Activated CD4-positive, alpha-beta T cell treated with anti-CD3 and anti-CD28 coated beads, Interleukin-2, amount 10 ng/mL, durations not matched to agents 7 days and 5 days (primary cell): ENCODE measurements at regions not wholly inside any gene's neighbourhood (a gene's known extent, or its start where the extent isn't known, plus 50 kb on each side); places are given as distances from the start of the nearest gene placed in this dataset.
"Not testable (repeated sequence)": the region's sequence is repeated elsewhere in the genome, so short reads cannot be mapped to it uniquely, and the experiment has no call there.

Experiments
- CTCF ChIA-PET: fragments of 350-600 bp; sonication (Branson Sonifier 250); formaldehyde crosslinking; loops from one replicate; lab custom pipeline; 2021; ENCODE audit warnings: antibody characterized with exemption; lab: Charles Lee
- POLR2A ChIA-PET: fragments of 350-600 bp; sonication (Branson Sonifier 250); formaldehyde crosslinking; loops from one replicate; lab custom pipeline; 2021; ENCODE audit warnings: antibody characterized with exemption; lab: Charles Lee
- DNase-seq: peaks from one replicate; pipeline ENCODE4 v3.0.0-alpha.2; 2020
- H3K27ac Mint-ChIP-seq: one replicate; pipeline ENCODE4 v1.8.0; 2021; ENCODE audit warnings: mild to moderate bottlenecking, moderate library complexity, mixed read lengths
- H3K27me3 Mint-ChIP-seq: one replicate; pipeline ENCODE4 v1.8.0; 2021; ENCODE audit warnings: mixed read lengths
- H3K36me3 Mint-ChIP-seq: one replicate; pipeline ENCODE4 v1.8.0; 2021; ENCODE audit warnings: low read depth, mixed read lengths
- H3K4me1 Mint-ChIP-seq: one replicate; pipeline ENCODE4 v1.8.0; 2021; ENCODE audit warnings: mixed read lengths
- H3K4me3 Mint-ChIP-seq: one replicate; pipeline ENCODE4 v1.8.0; 2021; ENCODE audit warnings: mild to moderate bottlenecking, moderate library complexity, mixed read lengths
- H3K9me3 Mint-ChIP-seq: one replicate; pipeline ENCODE4 v1.8.0; 2021; ENCODE audit warnings: mixed read lengths

DNA sequence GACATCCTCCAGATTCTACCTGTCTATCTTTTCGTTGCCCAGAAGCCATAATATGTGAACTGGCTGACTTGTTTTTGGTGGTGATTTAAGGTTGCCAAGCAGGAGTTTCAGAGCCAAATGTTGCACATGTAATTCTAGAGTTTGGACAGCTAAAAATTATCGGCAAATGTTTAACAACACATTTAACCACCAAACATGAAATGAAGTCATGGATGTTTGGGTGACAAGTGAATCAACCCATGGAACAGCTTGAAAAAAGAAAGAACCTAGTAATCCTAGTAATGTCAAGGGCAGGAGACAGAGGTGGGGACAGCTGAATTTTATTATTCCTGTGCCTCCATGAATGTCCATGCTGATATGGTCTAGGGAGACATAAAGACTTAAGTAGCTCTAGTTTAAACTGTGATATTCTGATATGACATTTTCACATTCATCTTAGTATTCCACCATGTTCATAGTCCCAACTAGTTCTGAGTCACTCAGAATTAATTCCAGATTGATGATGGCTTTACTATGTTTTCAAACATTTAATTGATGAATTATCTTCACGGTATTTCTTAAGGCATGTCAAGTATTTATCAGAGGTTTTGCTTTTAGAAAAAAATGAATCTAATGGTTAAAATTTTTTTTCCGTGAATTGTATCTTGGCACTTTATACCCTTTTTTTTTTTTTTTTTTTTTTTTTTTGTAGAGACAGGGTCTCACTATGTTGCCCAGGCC is 101.7 kb downstream of the SOCS6 start:
- H3K27me3 Mint-ChIP-seq: no peaks in the 10 kb centered on the region
- H3K36me3 Mint-ChIP-seq: no peaks in the 10 kb centered on the region
- no peak for DNase-seq
- no peak overlapping the region for H3K4me3 Mint-ChIP-seq
- no peak overlapping the region for H3K27ac Mint-ChIP-seq
- ChIA-PET CTCF (interaction anchor here (0.6 kb wide), 1 partner anchor 31 kb away, joined by 3 read pairs; no protein-coding TSS in a partner anchor), POLR2A (no interaction called here)
- no peaks in the 10 kb centered on the region for H3K4me1 Mint-ChIP-seq
- no peaks in the 10 kb centered on the region for H3K9me3 Mint-ChIP-seq

DNA sequence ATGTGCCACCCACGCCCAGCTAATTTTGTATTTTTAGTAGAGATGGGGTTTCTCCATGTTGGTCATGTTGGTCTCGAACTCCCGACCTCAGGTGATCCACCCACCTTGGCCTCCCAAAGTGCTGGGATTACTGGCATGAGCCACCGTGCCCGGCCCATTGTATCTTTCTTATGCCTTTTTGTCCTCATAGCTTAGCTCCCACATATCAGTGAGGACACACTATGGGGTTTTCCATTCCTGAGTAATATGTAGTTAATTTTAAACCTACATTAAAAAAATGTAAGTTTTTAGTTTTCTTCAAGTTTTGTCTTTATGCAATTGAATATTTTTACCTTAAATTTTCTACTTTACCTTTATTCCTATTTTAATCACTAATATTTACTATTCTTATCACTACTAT is 100.2 kb downstream of the SOCS6 start:
- H3K4me3 Mint-ChIP-seq, H3K27me3 Mint-ChIP-seq, H3K9me3 Mint-ChIP-seq, DNase-seq, H3K36me3 Mint-ChIP-seq, H3K27ac Mint-ChIP-seq, H3K4me1 Mint-ChIP-seq, POLR2A ChIA-PET: not testable (repeated sequence)
- CTCF ChIA-PET: interaction anchor here (0.6 kb wide), 1 partner anchor 820 kb away, joined by 4 read pairs; no protein-coding TSS in a partner anchor

DNA sequence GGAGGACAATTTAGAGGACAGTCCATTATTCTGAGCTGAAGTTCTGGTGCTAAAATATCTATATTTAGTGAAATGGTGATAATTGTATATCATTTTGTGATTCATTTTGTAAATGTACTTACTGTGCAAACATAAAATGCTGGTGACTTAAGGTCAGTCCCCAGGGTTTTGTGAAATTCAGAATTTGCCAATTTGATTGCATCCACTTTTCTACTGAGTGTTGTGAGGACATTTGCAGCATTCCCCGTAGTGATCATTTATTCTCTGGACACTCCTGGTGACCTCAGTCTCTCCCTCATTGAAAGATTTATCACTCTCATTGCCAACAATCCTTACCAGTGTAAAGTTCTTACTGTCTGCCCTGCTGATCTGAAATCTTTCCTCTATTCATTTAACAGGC is 98.2 kb downstream of the SOCS6 start:
- H3K27me3 Mint-ChIP-seq: no peaks in the 10 kb centered on the region
- no peaks in the 10 kb centered on the region for H3K9me3 Mint-ChIP-seq
- no peak overlapping the region for H3K4me3 Mint-ChIP-seq
- no peak overlapping the region for H3K27ac Mint-ChIP-seq
- DNase-seq: no peak
- POLR2A ChIA-PET: no interaction called here
- H3K4me1 Mint-ChIP-seq: no peaks in the 10 kb centered on the region
- CTCF ChIA-PET: no interaction called here
- no peaks in the 10 kb centered on the region for H3K36me3 Mint-ChIP-seq

DNA sequence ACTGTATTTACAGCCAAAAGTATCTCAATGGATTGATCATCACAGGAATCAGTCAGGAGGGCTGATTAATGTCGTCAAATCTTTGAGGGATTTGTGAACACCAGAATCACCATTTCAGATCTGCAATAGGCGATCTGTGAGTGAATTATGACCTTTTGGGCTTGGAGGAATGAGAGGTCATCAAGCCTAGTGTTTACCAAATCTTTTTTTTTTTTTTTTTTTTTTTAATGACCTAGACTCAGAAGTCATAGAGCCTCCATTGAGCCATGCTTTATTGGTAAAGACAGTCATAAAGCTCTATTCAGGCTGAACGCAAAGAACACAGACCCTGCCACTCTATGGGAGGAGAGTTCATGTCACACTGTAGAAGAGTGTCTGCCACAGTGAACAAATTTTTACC is 97.7 kb downstream of the SOCS6 start:
- no peaks in the 10 kb centered on the region for H3K27me3 Mint-ChIP-seq
- no peaks in the 10 kb centered on the region for H3K36me3 Mint-ChIP-seq
- H3K9me3 Mint-ChIP-seq: no peaks in the 10 kb centered on the region
- no peaks in the 10 kb centered on the region for H3K4me1 Mint-ChIP-seq
- CTCF ChIA-PET: no interaction called here
- DNase-seq: no peak
- H3K27ac Mint-ChIP-seq: no peak overlapping the region
- POLR2A ChIA-PET: no interaction called here
- no peak overlapping the region for H3K4me3 Mint-ChIP-seq

DNA sequence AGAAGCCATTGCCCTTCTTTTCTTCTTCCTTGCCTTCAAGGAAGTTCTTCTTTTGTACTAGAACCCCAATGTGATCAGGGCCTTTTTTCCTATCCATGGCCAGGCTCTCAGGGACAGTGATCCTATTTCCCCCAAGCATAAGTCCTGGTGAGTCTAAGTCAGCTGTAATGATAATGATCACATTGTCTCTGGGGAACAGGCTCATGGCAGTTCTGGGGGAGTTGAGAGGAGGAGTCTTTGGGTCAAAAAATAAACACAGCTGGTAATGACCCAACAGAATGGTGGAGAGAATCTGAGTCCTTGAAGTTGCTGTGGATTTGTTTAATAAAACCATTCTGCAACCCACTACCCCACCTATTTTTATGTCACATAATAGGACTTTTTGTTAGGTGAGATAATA is 96.6 kb downstream of the SOCS6 start:
- CTCF ChIA-PET: no interaction called here
- POLR2A ChIA-PET: no interaction called here
- no peaks in the 10 kb centered on the region for H3K27me3 Mint-ChIP-seq
- H3K4me3 Mint-ChIP-seq: no peak overlapping the region
- no peaks in the 10 kb centered on the region for H3K36me3 Mint-ChIP-seq
- H3K27ac Mint-ChIP-seq: no peak overlapping the region
- H3K4me1 Mint-ChIP-seq: no peaks in the 10 kb centered on the region
- H3K9me3 Mint-ChIP-seq: no peaks in the 10 kb centered on the region
- DNase-seq: no peak

DNA sequence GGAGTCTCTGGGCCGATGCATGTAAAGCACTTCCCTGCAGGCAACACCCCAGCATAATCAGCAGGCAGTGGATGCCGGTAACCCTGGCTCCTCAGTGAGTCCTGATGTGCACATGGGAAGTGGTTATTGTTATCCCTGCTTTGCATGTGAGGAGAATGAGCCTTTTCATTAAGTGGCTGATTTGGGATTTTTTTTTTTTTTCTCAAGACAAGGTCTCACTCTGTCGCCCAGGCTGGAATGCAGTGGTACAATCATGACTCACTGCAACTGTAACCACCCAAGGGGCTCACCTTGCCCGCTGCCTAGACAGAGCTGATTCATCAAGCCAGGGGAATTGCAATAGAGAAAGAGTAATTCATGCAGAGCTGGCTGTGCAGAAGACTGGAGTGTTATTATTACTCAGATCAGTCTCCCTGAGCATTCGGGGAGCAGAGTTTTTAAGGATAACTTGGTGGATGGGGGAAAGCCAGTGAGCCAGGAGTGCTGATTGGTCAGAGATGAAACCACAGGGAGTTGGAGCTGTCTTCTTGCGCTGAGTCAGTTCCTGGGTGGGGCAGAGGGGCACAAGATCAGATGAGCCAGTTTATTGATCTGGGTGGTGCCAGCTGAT is 95.4 kb downstream of the SOCS6 start:
- CTCF ChIA-PET: no interaction called here
- Mint-ChIP-seq H3K27ac (no peak overlapping the region), H3K4me3 (no peak overlapping the region), H3K4me1 (no peaks in the 10 kb centered on the region), H3K9me3 (no peaks in the 10 kb centered on the region), H3K36me3 (no peaks in the 10 kb centered on the region), H3K27me3 (no peaks in the 10 kb centered on the region)
- POLR2A ChIA-PET: no interaction called here
- DNase-seq: no peak

DNA sequence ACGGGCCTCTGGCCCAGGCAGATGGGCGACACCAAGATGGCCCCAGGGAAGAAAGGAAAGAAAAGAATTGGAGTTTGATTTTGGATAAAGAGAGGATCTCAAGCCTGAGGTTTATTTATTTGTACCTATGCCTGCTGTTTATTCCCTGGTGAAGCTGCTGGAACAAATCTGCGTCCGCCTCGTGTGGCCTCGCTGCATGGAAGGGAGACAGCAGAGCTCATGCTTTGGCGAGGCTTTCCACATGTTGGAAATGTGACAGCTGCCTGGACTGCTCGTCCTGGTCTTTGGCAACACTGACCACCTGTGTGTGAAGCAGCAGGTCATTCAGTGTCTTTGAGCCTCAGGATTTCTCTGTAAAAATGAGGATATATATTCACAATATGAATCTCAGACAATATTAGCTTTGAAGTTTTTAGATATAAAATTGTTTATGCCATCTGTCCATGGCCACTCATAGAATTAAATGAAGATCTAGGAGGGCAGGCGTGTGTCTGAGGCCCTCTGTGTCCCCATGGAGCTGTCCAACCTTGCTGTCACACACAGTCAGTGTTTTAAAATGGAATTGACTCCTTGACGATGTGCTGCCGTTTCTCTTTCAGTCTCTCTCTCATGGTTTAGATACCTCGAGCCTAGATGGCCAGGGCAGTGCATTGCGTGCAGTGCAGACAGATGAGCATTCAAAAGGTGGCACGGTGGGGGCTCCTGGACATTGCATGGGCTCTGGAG is 94.3 kb downstream of the SOCS6 start:
- CTCF ChIA-PET: no interaction called here
- Mint-ChIP-seq H3K4me1 (no peaks in the 10 kb centered on the region), H3K4me3 (no peak overlapping the region), H3K27ac (no peak overlapping the region), H3K27me3 (no peaks in the 10 kb centered on the region), H3K36me3 (no peaks in the 10 kb centered on the region), H3K9me3 (no peaks in the 10 kb centered on the region)
- POLR2A ChIA-PET: no interaction called here
- no peak for DNase-seq

DNA sequence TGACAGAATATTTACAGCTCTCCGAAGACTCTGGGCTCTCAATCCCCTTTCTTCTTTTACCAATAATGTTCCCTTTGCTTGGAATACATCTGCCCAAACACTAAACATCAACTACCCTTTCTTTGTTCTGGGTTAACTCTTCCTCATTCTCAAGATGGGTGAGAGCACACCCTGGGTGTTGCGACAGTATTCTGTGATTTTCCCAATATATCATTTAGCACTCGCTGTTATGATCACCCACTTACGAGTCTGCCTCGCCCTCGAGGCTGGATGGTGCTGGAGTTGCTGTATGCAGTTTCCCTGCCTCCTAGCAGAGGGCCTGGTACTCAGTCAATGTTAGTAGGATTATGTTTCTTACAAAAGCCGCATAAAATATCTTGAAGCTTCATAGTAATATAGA is 93.2 kb downstream of the SOCS6 start:
- Mint-ChIP-seq H3K9me3 (no peaks in the 10 kb centered on the region), H3K27ac (no peak overlapping the region), H3K4me3 (no peak overlapping the region), H3K4me1 (no peaks in the 10 kb centered on the region), H3K36me3 (no peaks in the 10 kb centered on the region), H3K27me3 (no peaks in the 10 kb centered on the region)
- no peak for DNase-seq
- ChIA-PET CTCF (no interaction called here), POLR2A (no interaction called here)

DNA sequence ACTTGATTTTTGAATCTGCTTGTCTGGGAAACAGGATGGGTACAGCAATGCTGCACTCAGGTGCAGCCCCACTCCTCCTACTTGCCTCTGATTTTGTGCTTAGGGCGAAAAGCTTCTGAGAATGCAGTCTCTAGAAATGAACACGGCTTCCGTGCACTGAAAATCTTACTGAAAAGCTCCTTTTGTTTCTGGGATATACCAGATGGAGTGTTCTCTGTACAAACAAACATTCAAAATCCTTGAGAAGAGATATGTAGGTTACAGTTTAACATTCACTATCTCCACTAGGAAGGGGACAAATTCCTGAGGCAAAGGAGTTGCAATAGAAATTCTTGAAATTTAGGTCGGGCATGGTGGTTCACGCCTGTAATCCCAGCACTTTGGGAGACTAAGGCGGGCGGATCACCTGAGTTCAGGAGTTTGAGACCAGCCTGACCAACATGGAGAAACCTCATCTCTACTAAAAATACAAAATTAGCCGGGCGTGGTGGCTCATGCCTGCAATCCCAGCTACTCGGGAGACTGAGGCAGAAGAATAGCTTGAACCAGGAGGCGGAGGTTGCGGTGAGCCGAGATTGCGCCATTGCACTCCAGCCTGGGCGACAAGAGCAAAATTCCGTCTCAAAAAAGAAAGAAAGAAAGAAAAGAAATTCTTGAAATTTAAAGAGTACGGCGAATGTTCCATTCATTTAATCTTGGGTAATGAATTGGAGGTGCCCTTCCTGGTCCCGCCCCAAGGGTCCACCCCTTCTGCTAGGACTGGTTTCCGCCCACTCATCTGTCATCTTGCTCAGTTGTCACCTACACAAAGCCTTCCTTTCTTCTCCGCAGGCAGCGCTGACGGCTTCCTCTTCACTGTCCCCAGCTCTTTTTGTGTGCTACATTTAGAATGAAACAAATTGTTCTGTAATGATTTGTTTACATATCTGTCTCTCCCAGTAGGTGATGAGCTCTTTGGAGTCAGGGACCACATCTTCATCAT is 92.4 kb downstream of the SOCS6 start:
- POLR2A ChIA-PET: no interaction called here
- no peak overlapping the region for H3K27ac Mint-ChIP-seq
- DNase-seq: no peak

More for the DNA sequence above, 92.4 kb downstream of the SOCS6 start:
- H3K9me3 Mint-ChIP-seq: no peaks in the 10 kb centered on the region
- CTCF ChIA-PET: no interaction called here
- no peaks in the 10 kb centered on the region for H3K4me1 Mint-ChIP-seq
- no peak overlapping the region for H3K4me3 Mint-ChIP-seq
- H3K27me3 Mint-ChIP-seq: no peaks in the 10 kb centered on the region
- H3K36me3 Mint-ChIP-seq: no peaks in the 10 kb centered on the region
